Lower leg skin (tissue), 3 donors: ENCODE measurements at regions not wholly inside any gene's neighbourhood (a gene's known extent, or its start where the extent isn't known, plus 50 kb on each side); places are given as distances from the start of the nearest gene placed in this dataset.

Experiments
- POLR2A ChIP-seq, 2 donors: fragments of 450-650 bp; IDR thresholded peaks; one replicate each; pipeline ENCODE4 v1.6.1; 2016 to 2017; ENCODE audit warnings: antibody characterized with exemption in 2 of 2, mild to moderate bottlenecking in 1 of 2, moderate library complexity in 1 of 2
- TF ChIP-seq, protein P1 (sequence below), 3 donors: fragments of 450-650 bp; IDR thresholded peaks; one replicate each; pipeline ENCODE4 v1.5.1; 2016; ENCODE audit warnings: antibody characterized with exemption in 3 of 3, mild to moderate bottlenecking in 3 of 3, moderate library complexity in 2 of 3

DNA sequence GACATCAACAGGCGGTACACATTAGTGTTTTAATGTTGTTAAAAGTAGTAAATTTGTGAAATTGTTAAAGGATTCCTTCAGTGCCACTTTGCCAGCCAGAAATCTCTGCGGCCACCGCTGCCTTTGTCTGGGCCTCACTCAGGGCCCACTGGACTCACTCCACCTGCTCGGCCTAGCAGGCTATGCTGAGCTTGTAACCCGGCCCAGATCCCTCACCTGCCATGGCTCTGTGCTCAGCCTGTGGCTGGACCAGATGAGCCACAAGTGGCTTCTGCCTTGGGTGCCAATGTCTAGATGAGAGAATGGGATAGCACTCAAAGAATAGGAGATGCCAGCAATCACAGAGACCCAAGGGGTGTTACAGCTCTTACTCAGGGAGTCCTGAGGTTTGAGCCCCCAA, 1228.0 kb downstream of the DIAPH3 start:
- TF ChIP-seq, protein P1, sequence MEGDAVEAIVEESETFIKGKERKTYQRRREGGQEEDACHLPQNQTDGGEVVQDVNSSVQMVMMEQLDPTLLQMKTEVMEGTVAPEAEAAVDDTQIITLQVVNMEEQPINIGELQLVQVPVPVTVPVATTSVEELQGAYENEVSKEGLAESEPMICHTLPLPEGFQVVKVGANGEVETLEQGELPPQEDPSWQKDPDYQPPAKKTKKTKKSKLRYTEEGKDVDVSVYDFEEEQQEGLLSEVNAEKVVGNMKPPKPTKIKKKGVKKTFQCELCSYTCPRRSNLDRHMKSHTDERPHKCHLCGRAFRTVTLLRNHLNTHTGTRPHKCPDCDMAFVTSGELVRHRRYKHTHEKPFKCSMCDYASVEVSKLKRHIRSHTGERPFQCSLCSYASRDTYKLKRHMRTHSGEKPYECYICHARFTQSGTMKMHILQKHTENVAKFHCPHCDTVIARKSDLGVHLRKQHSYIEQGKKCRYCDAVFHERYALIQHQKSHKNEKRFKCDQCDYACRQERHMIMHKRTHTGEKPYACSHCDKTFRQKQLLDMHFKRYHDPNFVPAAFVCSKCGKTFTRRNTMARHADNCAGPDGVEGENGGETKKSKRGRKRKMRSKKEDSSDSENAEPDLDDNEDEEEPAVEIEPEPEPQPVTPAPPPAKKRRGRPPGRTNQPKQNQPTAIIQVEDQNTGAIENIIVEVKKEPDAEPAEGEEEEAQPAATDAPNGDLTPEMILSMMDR (IDR thresholded peaks at IDR 0.05), result no peak
- TF ChIP-seq POLR2A (IDR thresholded peaks at IDR 0.05), result no peak
